ENCODE measurements at regions not wholly inside any gene's neighbourhood (a gene's known extent, or its start where the extent isn't known, plus 50 kb on each side); places are given as distances from the start of the nearest gene placed in this dataset.

- Histone ChIP-seq H3K79me2 (ENCODE audit: low read length) (no peaks in the 10 kb centered on the region), H3K36me3 (ENCODE audit: low read depth, low read length) (no peaks in the 10 kb centered on the region), H3K27me3 (ENCODE audit: low read length) (no peaks in the 10 kb centered on the region), H2AFZ (ENCODE audit: low read length) (no peak overlapping the region), H3K4me1 (ENCODE audit: insufficient read depth, low read length) (no peaks in the 10 kb centered on the region), H3F3A (ENCODE audit: low read length, unreplicated experiment) (no peaks in the 10 kb centered on the region), H3K4me2 (ENCODE audit: low read length) (no peak overlapping the region), H3K9me3 (ENCODE audit: low read length) (no peaks in the 10 kb centered on the region), H3K9ac (ENCODE audit: low read length) (no peak overlapping the region), H3K9me2 (replicated peaks; ENCODE audit: low read length) (no peaks in the 10 kb centered on the region), H3K4me3 (ENCODE audit: low read length) (no peak overlapping the region), H3K27ac (ENCODE audit: low read length) (no peak overlapping the region), H4K20me1 (ENCODE audit: low read length) (no peaks in the 10 kb centered on the region)
- TF ChIP-seq EZH2phosphoT487 (IDR thresholded peaks at IDR 0.05; ENCODE audit: borderline replicate concordance, low read length) (no peak), CTCF (conservative IDR thresholded peaks at IDR 0.05; ENCODE audit: low read depth, low read length) (no peak), EZH2 (IDR thresholded peaks at IDR 0.05; ENCODE audit: low read length, unreplicated experiment) (no peak)
- no TSS peak for BruUV-seq (replicated peaks)
- intact Hi-C loops (cut with micrococcal nuclease) = no loop called here
- CTCF ChIA-PET = no interaction called here
- no peak for DNase-seq
- no peak for ATAC-seq
- POLR2A ChIA-PET (ENCODE audit: unreplicated experiment) = no interaction called here
Observed at GRCh38 chr18:37779220-37779619, 213.6 kb upstream of the CELF4 start.

- no peaks in the 10 kb centered on the region for H3F3A ChIP-seq (ENCODE audit: low read length, unreplicated experiment)
- no peaks in the 10 kb centered on the region for H3K9me2 ChIP-seq (replicated peaks; ENCODE audit: low read length)
- H3K27me3 ChIP-seq (ENCODE audit: low read length) = no peaks in the 10 kb centered on the region
- POLR2A ChIA-PET (ENCODE audit: unreplicated experiment) = no interaction called here
- no peak overlapping the region for H3K4me3 ChIP-seq (ENCODE audit: low read length)
- no peak overlapping the region for H2AFZ ChIP-seq (ENCODE audit: low read length)
- H4K20me1 ChIP-seq (ENCODE audit: low read length) = no peaks in the 10 kb centered on the region
- no TSS peak for BruUV-seq (replicated peaks)
- CTCF ChIA-PET = no interaction called here
- no peak overlapping the region for H3K27ac ChIP-seq (ENCODE audit: low read length)
- no peaks in the 10 kb centered on the region for H3K4me1 ChIP-seq (ENCODE audit: insufficient read depth, low read length)
- DNase-seq (peak; percentile 21), ATAC-seq (no peak)
- intact Hi-C loops (cut with micrococcal nuclease) = no loop called here
- no peaks in the 10 kb centered on the region for H3K9me3 ChIP-seq (ENCODE audit: low read length)
- H3K9ac ChIP-seq (ENCODE audit: low read length) = no peak overlapping the region
- H3K36me3 ChIP-seq (ENCODE audit: low read depth, low read length) = no peaks in the 10 kb centered on the region
- H3K79me2 ChIP-seq (ENCODE audit: low read length) = no peaks in the 10 kb centered on the region
- TF ChIP-seq CTCF (conservative IDR thresholded peaks at IDR 0.05; ENCODE audit: low read depth, low read length) = peak; percentile 50
- no peak for TF ChIP-seq EZH2phosphoT487 (IDR thresholded peaks at IDR 0.05; ENCODE audit: borderline replicate concordance, low read length)
- no peak overlapping the region for H3K4me2 ChIP-seq (ENCODE audit: low read length)
Observed at GRCh38 chr18:37778417-37779165, 213.0 kb upstream of the CELF4 start.

GRCh38 chr18:37769826-37770225 lies 204.2 kb upstream of the CELF4 start:
- DNase-seq (no peak), ATAC-seq (no peak)
- no peaks in the 10 kb centered on the region for H3K79me2 ChIP-seq (ENCODE audit: low read length)
- H3K9me2 ChIP-seq (replicated peaks; ENCODE audit: low read length) = no peaks in the 10 kb centered on the region
- no peaks in the 10 kb centered on the region for H3K36me3 ChIP-seq (ENCODE audit: low read depth, low read length)
- H3K4me1 ChIP-seq (ENCODE audit: insufficient read depth, low read length) = no peaks in the 10 kb centered on the region
- H3K9me3 ChIP-seq (ENCODE audit: low read length) = no peaks in the 10 kb centered on the region
- H3K27ac ChIP-seq (ENCODE audit: low read length) = no peak overlapping the region
- CTCF ChIA-PET = no interaction called here
- H3K4me2 ChIP-seq (ENCODE audit: low read length) = no peak overlapping the region
- BruUV-seq (replicated peaks) = no TSS peak
- no peak overlapping the region for H2AFZ ChIP-seq (ENCODE audit: low read length)
- H4K20me1 ChIP-seq (ENCODE audit: low read length) = no peaks in the 10 kb centered on the region
- H3K27me3 ChIP-seq (ENCODE audit: low read length) = no peaks in the 10 kb centered on the region
- no peak overlapping the region for H3K4me3 ChIP-seq (ENCODE audit: low read length)
- no peak overlapping the region for H3K9ac ChIP-seq (ENCODE audit: low read length)
- intact Hi-C loops (cut with micrococcal nuclease) = no loop called here
- no peaks in the 10 kb centered on the region for H3F3A ChIP-seq (ENCODE audit: low read length, unreplicated experiment)
- POLR2A ChIA-PET (ENCODE audit: unreplicated experiment) = no interaction called here
- no peak for TF ChIP-seq CTCF (conservative IDR thresholded peaks at IDR 0.05; ENCODE audit: low read depth, low read length)
- TF ChIP-seq EZH2phosphoT487 (IDR thresholded peaks at IDR 0.05; ENCODE audit: borderline replicate concordance, low read length) = no peak
- no peak for TF ChIP-seq EZH2 (IDR thresholded peaks at IDR 0.05; ENCODE audit: low read length, unreplicated experiment)
